ENCODE measurements at regions not wholly inside any gene's neighbourhood (a gene's known extent, or its start where the extent isn't known, plus 50 kb on each side); places are given as distances from the start of the nearest gene placed in this dataset.

DNA sequence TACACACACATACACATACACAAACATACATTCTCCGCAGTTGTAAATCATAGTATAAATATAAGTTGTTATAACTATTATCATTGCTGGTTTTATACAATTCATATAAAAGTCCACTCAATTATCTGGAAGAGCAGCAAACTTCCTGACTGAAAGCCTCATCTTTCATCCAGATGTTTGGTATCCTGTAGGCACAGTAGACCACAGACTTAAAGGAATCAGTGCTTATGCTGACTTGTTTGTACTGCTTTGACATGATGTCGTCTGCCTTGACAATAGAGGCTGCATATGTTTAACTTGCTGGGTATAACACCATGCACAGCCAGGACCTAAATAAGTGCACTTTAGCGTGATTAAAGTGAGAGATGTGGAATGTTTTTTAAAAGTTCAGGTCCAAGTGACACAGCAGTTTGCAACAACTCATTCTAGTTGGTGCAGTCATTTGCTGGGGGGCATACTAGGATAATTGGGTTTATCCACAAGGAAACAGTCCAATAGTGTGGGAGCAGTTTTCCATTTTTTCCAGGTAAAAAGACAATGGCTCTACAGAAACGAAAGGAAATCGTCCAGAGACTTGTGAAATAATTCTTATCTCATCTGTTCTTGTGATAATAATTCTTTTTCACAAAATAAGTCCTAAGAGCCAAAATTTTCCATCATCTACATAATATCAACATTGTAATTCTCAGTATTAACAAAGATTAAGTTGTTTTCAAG, 110.3 kb upstream of the TSPAN2 start:
- TF ChIP-seq CTCF (IDR thresholded peaks at IDR 0.05) (no peak), POLR2A (IDR thresholded peaks at IDR 0.05) (no peak)
- H3K36me3 ChIP-seq: no peaks in the 10 kb centered on the region
- H3K4me3 ChIP-seq: no peak overlapping the region
- no peak overlapping the region for H3K27ac ChIP-seq
- no peaks in the 10 kb centered on the region for H3K9me3 ChIP-seq
- no peaks in the 10 kb centered on the region for H3K27me3 ChIP-seq
- no peak for DNase-seq
- no peaks in the 10 kb centered on the region for H3K4me1 ChIP-seq

- TF ChIP-seq POLR2A (IDR thresholded peaks at IDR 0.05) (no peak), CTCF (IDR thresholded peaks at IDR 0.05) (no peak)
- Histone ChIP-seq H3K4me3 (no peak overlapping the region), H3K27me3 (no peaks in the 10 kb centered on the region), H3K36me3 (no peaks in the 10 kb centered on the region), H3K9me3 (no peaks in the 10 kb centered on the region), H3K27ac (no peak overlapping the region), H3K4me1 (no peaks in the 10 kb centered on the region)
- no peak for DNase-seq
Observed at GRCh38 chr1:115198938-115199337, 109.6 kb upstream of the TSPAN2 start.

DNA sequence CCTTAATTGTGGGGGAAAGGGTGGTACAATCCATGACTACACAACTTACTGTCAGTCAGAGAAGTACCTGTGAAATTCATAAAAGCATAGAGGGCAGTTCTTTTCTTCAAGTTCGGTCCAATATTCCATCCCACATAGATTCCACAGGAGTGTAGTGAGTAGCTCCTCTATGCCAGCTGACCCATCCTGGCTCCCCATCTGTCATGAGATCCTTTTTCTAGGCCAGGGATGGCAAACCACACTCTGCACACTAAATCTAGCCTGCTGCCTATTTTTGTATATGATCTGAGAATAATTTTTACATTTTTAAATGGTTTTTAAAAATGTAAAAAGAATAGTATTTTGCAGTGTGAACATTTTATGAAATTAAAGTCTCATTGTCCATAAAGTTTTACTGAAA, 107.0 kb upstream of the TSPAN2 start:
- Histone ChIP-seq H3K9me3 (no peaks in the 10 kb centered on the region), H3K27ac (no peak overlapping the region), H3K27me3 (no peaks in the 10 kb centered on the region), H3K4me1 (no peaks in the 10 kb centered on the region), H3K36me3 (no peaks in the 10 kb centered on the region), H3K4me3 (no peak overlapping the region)
- DNase-seq: no peak
- TF ChIP-seq POLR2A (IDR thresholded peaks at IDR 0.05) (no peak), CTCF (IDR thresholded peaks at IDR 0.05) (no peak)

- Histone ChIP-seq H3K4me1 (no peaks in the 10 kb centered on the region), H3K36me3 (no peaks in the 10 kb centered on the region), H3K4me3 (no peak overlapping the region), H3K27ac (no peak overlapping the region), H3K9me3 (no peaks in the 10 kb centered on the region), H3K27me3 (no peaks in the 10 kb centered on the region)
- DNase-seq: no peak
- TF ChIP-seq CTCF (IDR thresholded peaks at IDR 0.05) (no peak), POLR2A (IDR thresholded peaks at IDR 0.05) (no peak)
Observed at GRCh38 chr1:115194506-115194905, 105.2 kb upstream of the TSPAN2 start.

GRCh38 chr1:115193046-115193828, 103.9 kb upstream of the TSPAN2 start:
- TF ChIP-seq CTCF (IDR thresholded peaks at IDR 0.05): no peak
- no peak for TF ChIP-seq POLR2A (IDR thresholded peaks at IDR 0.05)
- no peak overlapping the region for H3K27ac ChIP-seq
- no peaks in the 10 kb centered on the region for H3K4me1 ChIP-seq
- H3K4me3 ChIP-seq: no peak overlapping the region
- H3K36me3 ChIP-seq: no peaks in the 10 kb centered on the region
- no peaks in the 10 kb centered on the region for H3K27me3 ChIP-seq
- no peak for DNase-seq
- no peaks in the 10 kb centered on the region for H3K9me3 ChIP-seq

All from Peyer's patch (tissue), 4 donors.